ENCODE measurements at regions not wholly inside any gene's neighbourhood (a gene's known extent, or its start where the extent isn't known, plus 50 kb on each side); places are given as distances from the start of the nearest gene placed in this dataset.

DNA sequence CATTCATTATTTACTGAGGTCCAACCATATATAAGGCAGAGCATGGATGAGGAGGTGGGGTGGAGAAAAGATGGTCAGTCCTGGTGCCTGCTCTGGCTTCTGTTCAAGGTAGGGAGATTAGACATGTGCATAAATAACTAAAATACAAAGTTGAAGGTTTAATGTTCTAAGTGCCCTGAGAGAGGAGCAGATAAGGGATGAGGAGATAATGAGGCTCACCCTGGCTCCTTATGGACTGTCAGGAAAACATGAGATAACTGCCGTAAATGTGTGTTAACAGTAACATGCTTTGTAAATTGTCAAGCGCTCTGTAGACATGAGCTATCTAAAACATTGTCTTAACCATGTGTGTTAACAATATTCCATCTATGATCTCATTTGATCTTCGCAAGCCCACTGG lies 474.6 kb upstream of the USP24 start:
- DNase-seq (ENCODE audit: extremely low spot score) = no peak
- ChIA-PET POLR2A (no interaction called here), CTCF (interaction anchor here (1.0 kb wide), 1 partner anchor 14 kb away, joined by 3 read pairs; no protein-coding TSS in a partner anchor)

DNA sequence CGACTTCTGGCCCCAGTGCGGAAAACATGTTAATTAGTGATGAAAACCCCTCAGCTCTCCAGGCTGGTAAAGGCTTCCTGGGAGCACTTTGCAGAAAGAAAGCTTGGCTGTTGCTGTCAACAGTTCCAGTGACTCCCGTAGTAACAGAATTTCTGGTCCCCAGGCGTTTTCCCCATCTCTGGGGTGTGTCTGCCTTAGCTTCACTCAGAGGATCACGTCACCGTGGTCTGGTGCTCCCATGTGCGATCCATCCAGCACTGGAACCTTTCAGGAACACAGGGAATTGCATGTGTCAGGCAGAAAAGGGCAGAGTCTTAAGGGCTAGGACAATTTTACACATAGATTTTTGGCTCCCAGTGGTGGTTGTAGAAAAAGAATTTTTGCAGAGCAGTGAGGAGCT lies 470.4 kb upstream of the USP24 start:
- CTCF ChIA-PET = interaction anchor here (1.2 to 1.7 kb wide), 2 partner anchors 16 to 27 kb away, joined by 3 read pairs; no protein-coding TSS in a partner anchor
- POLR2A ChIA-PET = no interaction called here
- TF ChIP-seq, protein P1, sequence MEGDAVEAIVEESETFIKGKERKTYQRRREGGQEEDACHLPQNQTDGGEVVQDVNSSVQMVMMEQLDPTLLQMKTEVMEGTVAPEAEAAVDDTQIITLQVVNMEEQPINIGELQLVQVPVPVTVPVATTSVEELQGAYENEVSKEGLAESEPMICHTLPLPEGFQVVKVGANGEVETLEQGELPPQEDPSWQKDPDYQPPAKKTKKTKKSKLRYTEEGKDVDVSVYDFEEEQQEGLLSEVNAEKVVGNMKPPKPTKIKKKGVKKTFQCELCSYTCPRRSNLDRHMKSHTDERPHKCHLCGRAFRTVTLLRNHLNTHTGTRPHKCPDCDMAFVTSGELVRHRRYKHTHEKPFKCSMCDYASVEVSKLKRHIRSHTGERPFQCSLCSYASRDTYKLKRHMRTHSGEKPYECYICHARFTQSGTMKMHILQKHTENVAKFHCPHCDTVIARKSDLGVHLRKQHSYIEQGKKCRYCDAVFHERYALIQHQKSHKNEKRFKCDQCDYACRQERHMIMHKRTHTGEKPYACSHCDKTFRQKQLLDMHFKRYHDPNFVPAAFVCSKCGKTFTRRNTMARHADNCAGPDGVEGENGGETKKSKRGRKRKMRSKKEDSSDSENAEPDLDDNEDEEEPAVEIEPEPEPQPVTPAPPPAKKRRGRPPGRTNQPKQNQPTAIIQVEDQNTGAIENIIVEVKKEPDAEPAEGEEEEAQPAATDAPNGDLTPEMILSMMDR (IDR thresholded peaks at IDR 0.05; ENCODE audit: control extremely low read depth, extremely low read depth, low read depth, missing control alignments) = no peak
- DNase-seq (ENCODE audit: extremely low spot score) = no peak

More for the DNA sequence above, 474.6 kb upstream of the USP24 start:
- TF ChIP-seq, protein P1 (IDR thresholded peaks at IDR 0.05; ENCODE audit: control extremely low read depth, extremely low read depth, low read depth, missing control alignments) = no peak

DNA sequence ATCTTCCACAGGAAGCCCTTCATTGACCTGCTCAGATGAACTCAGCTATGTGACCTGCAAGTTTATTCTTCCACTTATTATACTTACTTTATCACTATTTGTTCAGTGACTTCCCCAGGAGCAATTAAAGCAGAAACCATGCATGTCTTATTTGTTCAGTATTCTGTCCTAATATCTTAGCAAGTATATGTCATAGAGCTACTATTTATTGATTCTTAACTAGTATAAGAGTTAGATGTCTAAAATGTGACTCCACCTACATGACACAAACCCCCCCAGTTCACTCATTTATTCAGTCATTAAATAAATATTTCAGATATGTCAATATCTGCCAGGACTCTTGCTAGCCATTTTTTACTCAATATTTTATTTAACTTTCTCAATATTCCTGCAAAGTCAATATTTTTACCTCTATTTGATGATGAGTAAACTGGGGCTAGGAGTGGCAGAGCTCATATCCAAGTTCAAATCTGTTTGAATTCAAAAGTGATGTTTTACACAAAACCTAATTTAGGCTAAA lies 469.0 kb upstream of the USP24 start:
- TF ChIP-seq, protein P1 (IDR thresholded peaks at IDR 0.05; ENCODE audit: control extremely low read depth, extremely low read depth, low read depth, missing control alignments) = no peak
- no peak for DNase-seq (ENCODE audit: extremely low spot score)
- POLR2A ChIA-PET = no interaction called here
- CTCF ChIA-PET = interaction anchor here (1.2 kb wide), 1 partner anchor 17 kb away, joined by 3 read pairs; no protein-coding TSS in a partner anchor

DNA sequence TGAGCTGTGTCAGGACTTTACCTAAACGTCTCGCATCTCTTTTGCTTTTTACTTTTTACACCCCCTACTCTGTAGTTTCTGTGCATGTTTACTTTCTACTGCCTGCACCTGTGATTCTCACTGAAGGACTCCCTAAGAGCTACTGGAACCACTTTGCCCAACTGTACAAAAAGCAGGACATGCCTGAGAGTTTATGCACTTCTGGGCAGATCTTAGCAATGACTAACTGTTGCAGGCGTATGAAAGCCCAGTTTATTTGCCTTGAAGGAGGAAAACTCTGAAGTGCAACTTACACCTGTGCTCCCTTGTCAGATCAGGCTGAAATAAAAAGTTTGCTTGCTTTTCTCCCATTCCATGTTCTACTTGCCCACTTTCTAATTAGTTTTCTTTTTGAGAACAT lies 467.0 kb upstream of the USP24 start:
- no peak for DNase-seq (ENCODE audit: extremely low spot score)
- CTCF ChIA-PET = no interaction called here
- TF ChIP-seq, protein P1 (IDR thresholded peaks at IDR 0.05; ENCODE audit: control extremely low read depth, extremely low read depth, low read depth, missing control alignments) = no peak
- POLR2A ChIA-PET = no interaction called here

DNA sequence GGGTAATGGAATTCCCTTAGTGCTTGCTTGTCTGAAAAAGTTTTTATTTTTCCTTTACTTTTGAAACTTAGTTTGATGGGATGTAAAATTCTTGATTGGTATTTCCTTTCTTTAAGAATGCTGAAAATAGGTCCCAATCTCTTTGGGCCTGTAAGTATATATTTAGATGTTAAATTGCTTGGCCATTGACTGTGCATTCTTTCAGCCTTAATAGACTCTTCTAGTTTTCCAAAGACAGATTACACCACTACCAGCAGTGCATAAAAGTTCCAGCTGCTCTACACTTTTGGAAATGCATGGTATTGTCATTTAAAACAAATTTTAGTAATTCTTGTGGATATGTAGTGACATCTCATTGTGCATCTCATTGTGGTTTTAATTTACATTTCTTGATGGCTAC lies 464.8 kb upstream of the USP24 start:
- ChIA-PET POLR2A (no interaction called here), CTCF (no interaction called here)
- DNase-seq (ENCODE audit: extremely low spot score) = no peak

DNA sequence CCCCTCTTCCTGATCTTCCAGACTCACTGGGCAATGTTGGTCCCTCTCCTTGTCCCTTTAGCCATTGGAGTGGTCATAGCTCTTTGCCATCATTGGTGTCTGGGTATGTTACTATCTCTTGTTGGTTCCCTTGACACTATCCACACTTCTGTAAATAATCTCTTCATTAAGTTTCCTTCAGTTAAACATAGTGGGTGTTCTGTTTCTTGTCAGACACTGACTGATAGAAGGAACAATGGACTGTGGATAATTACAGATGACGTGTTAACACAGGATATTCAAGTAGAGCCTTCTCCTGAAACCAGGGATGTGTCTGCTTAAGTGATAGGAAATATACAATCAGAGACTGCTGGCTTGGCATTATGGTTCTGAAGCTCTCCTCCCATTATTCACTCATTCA lies 458.3 kb upstream of the USP24 start:
- ChIA-PET POLR2A (no interaction called here), CTCF (no interaction called here)
- no peak for DNase-seq (ENCODE audit: extremely low spot score)
- TF ChIP-seq, protein P1 (IDR thresholded peaks at IDR 0.05; ENCODE audit: control extremely low read depth, extremely low read depth, low read depth, missing control alignments) = no peak

More for the DNA sequence above, 464.8 kb upstream of the USP24 start:
- TF ChIP-seq, protein P1 (IDR thresholded peaks at IDR 0.05; ENCODE audit: control extremely low read depth, extremely low read depth, low read depth, missing control alignments) = no peak

All from GM10248 (cell line).